OCI-LY7 (cell line): ENCODE measurements at regions not wholly inside any gene's neighbourhood (a gene's known extent, or its start where the extent isn't known, plus 50 kb on each side); places are given as distances from the start of the nearest gene placed in this dataset.

Experiments
- CTCF ChIP-seq: fragments of 200-600 bp; sonication (generic); conservative IDR thresholded peaks from 2 replicates; pipeline ENCODE4 v1.5.1; 2014; ENCODE audit warnings: mild to moderate bottlenecking, antibody characterized with exemption, low read length, moderate library complexity, mixed read lengths
- EZH2phosphoT487 ChIP-seq: fragments of 200-600 bp; sonication (generic); IDR thresholded peaks from 2 replicates; pipeline ENCODE4 v1.6.1; 2018; ENCODE audit warnings: low read depth, borderline replicate concordance, mild to moderate bottlenecking, mixed run types, antibody characterized with exemption, low read length, moderate library complexity, mixed read lengths

GRCh38 chr4:138851391-138852335, 163.9 kb upstream of the NOCT start:
- no peak for TF ChIP-seq CTCF
- TF ChIP-seq EZH2phosphoT487: no peak
